Fibroblast of the conjunctiva (primary cell): ENCODE measurements at regions not wholly inside any gene's neighbourhood (a gene's known extent, or its start where the extent isn't known, plus 50 kb on each side); places are given as distances from the start of the nearest gene placed in this dataset.

Experiments
- DNase-seq: peaks from one replicate; pipeline ENCODE4 v3.0.0-alpha.2; 2010; ENCODE audit warnings: low read depth

- DNase-seq = no peak
These were observed 163.2 kb downstream of the DCK start for GRCh38 chr4:71156616-71157015.

- DNase-seq = no peak
These were observed 168.9 kb downstream of the DCK start for GRCh38 chr4:71162386-71162785.

GRCh38 chr4:71163317-71163716 is 169.9 kb downstream of the DCK start:
- DNase-seq = no peak

- DNase-seq = no peak
These were observed 171.7 kb upstream of the SLC4A4 start for GRCh38 chr4:71167083-71167482.

GRCh38 chr4:71171592-71171991 is 167.2 kb upstream of the SLC4A4 start:
- no peak for DNase-seq

GRCh38 chr4:71181332-71181731 is 157.5 kb upstream of the SLC4A4 start:
- DNase-seq = no peak

GRCh38 chr4:71184195-71184781 is 154.5 kb upstream of the SLC4A4 start:
- DNase-seq = peak; percentile 49

- DNase-seq = no peak
These were observed 153.8 kb upstream of the SLC4A4 start for GRCh38 chr4:71185037-71185436.

GRCh38 chr4:71186257-71186565 is 152.6 kb upstream of the SLC4A4 start:
- DNase-seq = no peak

GRCh38 chr4:71186566-71187403 is 152.0 kb upstream of the SLC4A4 start:
- DNase-seq = no peak

GRCh38 chr4:71187404-71188155 is 151.2 kb upstream of the SLC4A4 start:
- DNase-seq = no peak

GRCh38 chr4:71188156-71188640 is 150.6 kb upstream of the SLC4A4 start:
- DNase-seq = no peak

- DNase-seq = no peak
These were observed 149.9 kb upstream of the SLC4A4 start for GRCh38 chr4:71188951-71189350.

- no peak for DNase-seq
These were observed 149.3 kb upstream of the SLC4A4 start for GRCh38 chr4:71189471-71189870.

- DNase-seq = no peak
These were observed 144.4 kb upstream of the SLC4A4 start for GRCh38 chr4:71194454-71194853.

- DNase-seq = no peak
These were observed 142.9 kb upstream of the SLC4A4 start for GRCh38 chr4:71195924-71196323.

GRCh38 chr4:71198958-71199357 is 139.9 kb upstream of the SLC4A4 start:
- DNase-seq = no peak

- no peak for DNase-seq
These were observed 137.8 kb upstream of the SLC4A4 start for GRCh38 chr4:71201057-71201456.

GRCh38 chr4:71201817-71202576 is 136.8 kb upstream of the SLC4A4 start:
- DNase-seq = no peak

GRCh38 chr4:71202705-71203104 is 136.1 kb upstream of the SLC4A4 start:
- no peak for DNase-seq

GRCh38 chr4:71204056-71204455 is 134.8 kb upstream of the SLC4A4 start:
- no peak for DNase-seq

GRCh38 chr4:71206763-71207162 is 132.1 kb upstream of the SLC4A4 start:
- no peak for DNase-seq
